ENCODE measurements at regions not wholly inside any gene's neighbourhood (a gene's known extent, or its start where the extent isn't known, plus 50 kb on each side); places are given as distances from the start of the nearest gene placed in this dataset.

GRCh38 chr1:228922722-228923376 is 187.6 kb downstream of the RHOU start:
- TF ChIP-seq POLR2A (IDR thresholded peaks at IDR 0.05; ENCODE audit: low read depth, low read length) (no peak), SPI1 (IDR thresholded peaks at IDR 0.05; ENCODE audit: low read depth, low read length) (no peak), PAX5 (IDR thresholded peaks at IDR 0.05; ENCODE audit: insufficient read depth, low read length, severe bottlenecking) (no peak)

All from GM12891 (cell line).